ENCODE measurements at regions not wholly inside any gene's neighbourhood (a gene's known extent, or its start where the extent isn't known, plus 50 kb on each side); places are given as distances from the start of the nearest gene placed in this dataset.

DNA sequence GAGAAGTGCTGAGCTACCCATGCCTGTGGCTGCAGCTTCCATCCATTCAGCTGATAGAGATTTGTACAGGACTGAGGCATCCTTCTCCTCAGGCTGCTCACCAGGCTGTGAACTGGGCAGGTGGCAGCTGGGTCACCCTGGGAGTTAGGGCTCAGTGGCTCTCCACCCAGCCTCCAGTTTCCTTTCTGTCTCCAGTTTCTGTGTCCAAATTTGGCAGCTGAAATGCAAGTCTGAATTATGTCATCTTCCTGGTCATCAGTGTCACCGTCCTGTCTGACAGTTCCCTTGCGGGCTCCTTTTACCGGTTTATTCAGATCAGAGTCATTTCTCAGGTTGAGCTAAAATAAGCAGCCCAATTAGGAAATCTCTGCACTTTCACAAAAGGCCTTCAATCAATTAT lies 93.3 kb downstream of the EDN1 start:
- Histone ChIP-seq H3K27me3 (ENCODE audit: control insufficient read depth, extremely low read depth, insufficient read depth, low read length) (no peaks in the 10 kb centered on the region), H2AFZ (ENCODE audit: control insufficient read depth, low read length) (no peak overlapping the region), H3K9me1 (ENCODE audit: control insufficient read depth, extremely low read depth, insufficient read depth, low read length) (no peaks in the 10 kb centered on the region), H3K36me3 (ENCODE audit: control insufficient read depth in 2 of 2, extremely low read depth in 1 of 2, insufficient read depth in 2 of 2, low read length in 2 of 2) (no peaks in the 10 kb centered on the region), H3K4me1 (ENCODE audit: control insufficient read depth, extremely low read depth, insufficient read depth, low read length) (peaks cover 11% of the 10 kb centered on the region), H3K27ac (ENCODE audit: control insufficient read depth, insufficient read depth, low read length) (no peak overlapping the region), H3K9me3 (ENCODE audit: control insufficient read depth, low read depth, low read length) (no peaks in the 10 kb centered on the region), H3K9ac (ENCODE audit: control insufficient read depth, extremely low read depth, insufficient read depth, low read length) (no peak overlapping the region), H3K79me2 (ENCODE audit: control insufficient read depth, insufficient read depth, low read length) (no peaks in the 10 kb centered on the region), H3K4me2 (ENCODE audit: control insufficient read depth, extremely low read depth, insufficient read depth, low read depth, low read length) (no peak overlapping the region), H4K20me1 (ENCODE audit: control insufficient read depth, extremely low read depth, insufficient read depth, low read length) (no peaks in the 10 kb centered on the region), H3K4me3 (ENCODE audit: control insufficient read depth in 2 of 3, extremely low read depth in 1 of 3, insufficient read depth in 2 of 3, low read depth in 1 of 3, low read length in 3 of 3) (no peak overlapping the region)
- TF ChIP-seq, protein P1, sequence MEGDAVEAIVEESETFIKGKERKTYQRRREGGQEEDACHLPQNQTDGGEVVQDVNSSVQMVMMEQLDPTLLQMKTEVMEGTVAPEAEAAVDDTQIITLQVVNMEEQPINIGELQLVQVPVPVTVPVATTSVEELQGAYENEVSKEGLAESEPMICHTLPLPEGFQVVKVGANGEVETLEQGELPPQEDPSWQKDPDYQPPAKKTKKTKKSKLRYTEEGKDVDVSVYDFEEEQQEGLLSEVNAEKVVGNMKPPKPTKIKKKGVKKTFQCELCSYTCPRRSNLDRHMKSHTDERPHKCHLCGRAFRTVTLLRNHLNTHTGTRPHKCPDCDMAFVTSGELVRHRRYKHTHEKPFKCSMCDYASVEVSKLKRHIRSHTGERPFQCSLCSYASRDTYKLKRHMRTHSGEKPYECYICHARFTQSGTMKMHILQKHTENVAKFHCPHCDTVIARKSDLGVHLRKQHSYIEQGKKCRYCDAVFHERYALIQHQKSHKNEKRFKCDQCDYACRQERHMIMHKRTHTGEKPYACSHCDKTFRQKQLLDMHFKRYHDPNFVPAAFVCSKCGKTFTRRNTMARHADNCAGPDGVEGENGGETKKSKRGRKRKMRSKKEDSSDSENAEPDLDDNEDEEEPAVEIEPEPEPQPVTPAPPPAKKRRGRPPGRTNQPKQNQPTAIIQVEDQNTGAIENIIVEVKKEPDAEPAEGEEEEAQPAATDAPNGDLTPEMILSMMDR (optimal IDR thresholded peaks at IDR 0.05 in 1 of 3, IDR thresholded peaks at IDR 0.05 in 1 of 3, conservative IDR thresholded peaks at IDR 0.05 in 1 of 3; ENCODE audit: extremely low read depth in 1 of 3, insufficient read depth in 2 of 3, low read length in 3 of 3): no peak
- no peak for TF ChIP-seq EZH2 (IDR thresholded peaks at IDR 0.05; ENCODE audit: low read length)
- no peak for DNase-seq (ENCODE audit: low read depth, low spot score)
- dilution Hi-C loops (cut with MboI; ENCODE audit: extremely low pct_ligation_motif_present, low sequenced_read_pairs): no loop called here
- no peak for FAIRE-seq

DNA sequence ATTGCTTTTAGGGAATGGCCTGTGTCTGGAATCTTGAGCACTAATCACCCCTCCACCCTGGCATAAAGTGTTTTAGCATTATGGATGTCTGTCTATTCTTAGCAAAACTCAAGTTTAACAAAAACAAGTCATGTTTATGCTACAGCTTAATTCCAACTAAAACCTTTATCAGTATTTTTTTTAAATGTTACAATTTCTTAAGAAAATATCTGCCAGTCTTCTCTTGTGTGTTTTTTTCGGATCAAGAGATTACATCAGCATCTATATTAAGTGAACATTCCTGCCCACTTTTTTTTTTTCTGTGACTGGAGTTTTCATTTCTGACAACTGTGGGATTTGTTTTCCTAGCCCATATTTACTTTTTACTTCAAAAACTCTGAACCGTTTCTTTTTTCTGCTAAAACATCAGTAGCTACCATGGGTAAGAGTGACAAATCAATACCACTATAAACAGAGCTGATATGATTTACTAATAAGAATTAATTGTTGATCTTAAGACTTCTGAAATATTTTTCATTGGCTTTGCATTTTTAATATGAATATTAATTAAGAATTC lies 94.3 kb downstream of the EDN1 start:
- Histone ChIP-seq H3K4me2 (ENCODE audit: control insufficient read depth, extremely low read depth, insufficient read depth, low read depth, low read length) (no peak overlapping the region), H3K27me3 (ENCODE audit: control insufficient read depth, extremely low read depth, insufficient read depth, low read length) (no peaks in the 10 kb centered on the region), H3K9me1 (ENCODE audit: control insufficient read depth, extremely low read depth, insufficient read depth, low read length) (no peaks in the 10 kb centered on the region), H3K27ac (ENCODE audit: control insufficient read depth, insufficient read depth, low read length) (no peak overlapping the region), H3K4me3 (ENCODE audit: control insufficient read depth in 2 of 3, extremely low read depth in 1 of 3, insufficient read depth in 2 of 3, low read depth in 1 of 3, low read length in 3 of 3) (no peak overlapping the region), H3K36me3 (ENCODE audit: control insufficient read depth in 2 of 2, extremely low read depth in 1 of 2, insufficient read depth in 2 of 2, low read length in 2 of 2) (no peaks in the 10 kb centered on the region), H2AFZ (ENCODE audit: control insufficient read depth, low read length) (no peak overlapping the region), H3K9ac (ENCODE audit: control insufficient read depth, extremely low read depth, insufficient read depth, low read length) (no peak overlapping the region), H3K4me1 (ENCODE audit: control insufficient read depth, extremely low read depth, insufficient read depth, low read length) (peaks cover 11% of the 10 kb centered on the region), H4K20me1 (ENCODE audit: control insufficient read depth, extremely low read depth, insufficient read depth, low read length) (no peaks in the 10 kb centered on the region), H3K79me2 (ENCODE audit: control insufficient read depth, insufficient read depth, low read length) (no peaks in the 10 kb centered on the region), H3K9me3 (ENCODE audit: control insufficient read depth, low read depth, low read length) (no peaks in the 10 kb centered on the region)
- dilution Hi-C loops (cut with MboI; ENCODE audit: extremely low pct_ligation_motif_present, low sequenced_read_pairs): no loop called here
- DNase-seq (ENCODE audit: low read depth, low spot score) (no peak), FAIRE-seq (no peak)
- TF ChIP-seq EZH2 (IDR thresholded peaks at IDR 0.05; ENCODE audit: low read length): no peak
- TF ChIP-seq, protein P1 (optimal IDR thresholded peaks at IDR 0.05 in 1 of 3, IDR thresholded peaks at IDR 0.05 in 1 of 3, conservative IDR thresholded peaks at IDR 0.05 in 1 of 3; ENCODE audit: extremely low read depth in 1 of 3, insufficient read depth in 2 of 3, low read length in 3 of 3): no peak
